DMS53 treated with DMSO at 0.1 percent for 48 hours (cell line): ENCODE measurements at regions not wholly inside any gene's neighbourhood (a gene's known extent, or its start where the extent isn't known, plus 50 kb on each side); places are given as distances from the start of the nearest gene placed in this dataset.
"Not testable (repeated sequence)": the region's sequence is repeated elsewhere in the genome, so short reads cannot be mapped to it uniquely, and the experiment has no call there.

Experiments
- DNase-seq: peaks from one replicate; lab custom pipeline; 2025; ENCODE audit not compliant: unreplicated experiment; lab: John Stamatoyannopoulos, UW

DNA sequence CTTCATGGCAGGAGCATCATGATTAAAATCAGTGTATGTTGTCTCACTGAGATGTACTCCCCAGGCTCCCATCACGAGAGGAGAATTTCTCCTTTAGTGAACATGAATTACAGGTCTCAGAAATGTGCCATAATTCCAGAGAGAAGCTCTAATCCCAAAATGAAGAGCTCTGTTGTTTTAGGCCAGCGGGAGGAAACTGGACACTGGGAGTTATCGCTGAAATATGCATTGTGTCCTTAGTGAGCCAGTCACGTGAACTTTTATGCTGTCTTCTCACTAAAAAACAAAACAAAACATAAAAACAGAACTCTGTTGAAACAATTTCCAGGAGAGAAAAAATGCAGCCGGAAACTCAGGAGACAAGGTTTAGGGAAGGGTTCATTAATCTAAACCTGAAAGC is 315.7 kb upstream of the NT5E start:
- DNase-seq, result no peak

DNA sequence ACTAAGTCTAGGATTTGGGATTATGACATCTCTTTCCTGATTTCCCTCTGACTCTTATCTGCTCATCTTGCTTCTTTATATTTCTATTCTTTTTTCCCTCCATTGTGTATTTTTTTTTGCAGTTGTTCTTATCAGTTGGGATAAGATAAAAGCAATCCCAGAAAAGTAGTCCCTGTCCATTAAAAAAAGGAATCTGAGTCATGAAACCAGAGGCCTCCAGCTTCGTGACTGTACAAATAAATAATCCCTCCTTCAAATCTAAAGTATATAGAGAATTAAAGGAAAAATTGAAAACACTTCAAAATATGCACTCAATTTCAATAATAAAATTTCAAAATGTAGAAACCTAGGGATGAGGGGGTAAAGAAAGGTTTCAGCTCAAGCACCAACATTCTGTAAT is 317.8 kb upstream of the NT5E start:
- DNase-seq, result no peak

DNA sequence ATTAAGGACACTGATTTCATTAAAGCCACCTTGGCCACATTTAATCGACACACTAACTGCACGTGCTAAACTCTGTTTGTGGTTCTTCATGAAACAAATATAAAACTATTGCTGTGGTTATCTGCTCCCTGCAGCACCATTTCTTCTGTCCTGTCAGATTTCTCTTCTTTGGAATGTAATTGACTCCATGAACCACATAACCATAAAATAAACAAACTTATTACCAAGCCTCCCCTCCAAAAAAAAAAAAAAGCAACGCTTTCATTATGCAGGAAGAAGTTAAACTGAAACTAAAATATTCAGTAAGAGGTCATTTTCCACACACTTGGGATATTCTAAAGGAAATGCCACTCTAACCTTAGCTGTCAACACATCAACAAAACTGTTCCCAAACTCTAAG is 319.1 kb upstream of the NT5E start:
- DNase-seq, result no peak

GRCh38 chr6:85129881-85130280 is 320.0 kb upstream of the NT5E start:
- no peak for DNase-seq

GRCh38 chr6:85128781-85129180 is 321.1 kb upstream of the NT5E start:
- DNase-seq, result no peak

DNA sequence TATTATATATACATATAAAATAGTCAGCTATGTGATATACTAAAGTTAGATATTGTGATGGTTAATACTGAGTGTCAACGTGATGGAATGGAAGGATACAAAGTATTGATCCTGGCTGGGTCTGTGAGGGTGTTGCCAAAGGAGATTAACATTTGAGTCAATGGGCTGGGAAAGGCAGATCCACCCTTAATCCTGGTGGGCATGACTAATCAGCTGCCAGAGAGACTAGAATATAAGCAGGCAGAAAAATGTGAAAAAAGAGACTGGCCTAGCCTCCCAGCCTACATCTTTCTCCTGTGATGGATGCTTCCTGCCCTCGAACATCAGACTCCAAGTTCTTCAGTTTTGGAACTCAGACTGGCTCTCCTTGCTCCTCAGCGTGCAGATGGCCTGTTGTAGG is 321.6 kb upstream of the NT5E start:
- not testable (repeated sequence) for DNase-seq

- DNase-seq, result no peak
Observed at GRCh38 chr6:85127696-85128243, 322.1 kb upstream of the NT5E start.

DNA sequence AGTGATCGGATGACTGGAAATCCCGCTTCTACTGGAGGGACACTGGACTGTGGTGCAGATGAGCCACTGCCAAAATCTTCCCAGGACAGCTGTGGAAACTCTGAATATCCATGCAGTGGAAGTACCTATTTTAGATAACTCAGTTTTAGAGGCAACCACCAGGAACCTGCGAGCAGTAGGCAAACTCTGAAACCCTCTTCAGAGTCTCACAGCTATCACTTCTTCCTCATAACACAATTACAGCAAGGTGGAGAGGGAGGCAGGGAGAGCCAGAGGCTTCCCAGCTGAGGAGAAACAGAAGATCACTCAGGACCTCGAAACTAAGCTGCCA is 322.8 kb upstream of the NT5E start:
- DNase-seq, result no peak

DNA sequence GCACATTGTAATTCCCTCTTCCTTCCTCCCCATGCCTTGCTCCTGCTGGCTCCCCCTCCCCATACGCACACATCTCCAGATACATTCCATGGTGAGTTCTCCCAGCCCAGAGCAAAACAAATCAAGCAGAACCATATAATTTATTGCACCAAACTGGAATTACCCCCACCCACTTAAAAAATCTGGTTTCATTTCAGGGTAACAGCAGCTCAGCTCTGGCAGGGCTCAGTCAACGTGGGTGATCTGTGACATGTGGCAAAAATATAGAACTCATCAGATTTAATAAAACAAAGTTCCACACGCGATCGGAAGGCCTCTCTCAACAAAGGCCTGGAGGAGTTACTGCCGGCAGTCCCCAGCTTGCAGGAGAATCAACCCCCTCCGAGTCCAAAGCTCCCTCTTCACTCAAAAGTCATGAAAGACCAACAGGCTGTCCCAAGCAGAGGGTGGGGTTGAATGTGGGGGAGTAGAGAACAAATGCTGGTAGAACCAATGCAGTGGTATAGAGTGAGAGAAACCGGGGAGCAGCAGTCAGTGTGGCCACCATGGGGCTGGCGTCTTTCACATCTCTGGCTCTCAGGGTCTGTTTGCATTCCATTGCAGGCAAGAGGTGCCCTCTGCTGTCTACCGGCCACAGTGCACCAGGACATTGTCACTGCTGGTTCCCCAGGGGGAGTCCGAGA is 323.3 kb upstream of the NT5E start:
- peak; percentile 25 for DNase-seq

DNA sequence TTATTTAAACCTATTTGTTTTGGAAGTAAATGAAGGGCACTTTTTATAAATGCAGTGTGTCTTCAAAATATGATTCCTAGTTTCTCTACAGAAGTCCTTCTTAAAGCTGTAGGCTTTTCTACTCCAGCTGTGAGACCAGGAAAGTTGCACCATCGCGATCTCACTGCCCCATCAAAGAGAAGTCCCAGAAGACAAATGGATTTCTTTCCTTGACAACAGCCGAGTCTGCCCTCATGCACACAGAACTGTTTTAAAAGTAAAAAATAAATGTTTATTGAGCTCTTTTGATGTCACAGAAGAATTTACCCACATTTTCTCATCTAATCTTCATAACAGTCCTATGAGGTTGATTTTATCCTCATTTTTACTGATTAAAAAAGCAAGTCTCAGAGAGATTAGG is 324.4 kb upstream of the NT5E start:
- no peak for DNase-seq

DNA sequence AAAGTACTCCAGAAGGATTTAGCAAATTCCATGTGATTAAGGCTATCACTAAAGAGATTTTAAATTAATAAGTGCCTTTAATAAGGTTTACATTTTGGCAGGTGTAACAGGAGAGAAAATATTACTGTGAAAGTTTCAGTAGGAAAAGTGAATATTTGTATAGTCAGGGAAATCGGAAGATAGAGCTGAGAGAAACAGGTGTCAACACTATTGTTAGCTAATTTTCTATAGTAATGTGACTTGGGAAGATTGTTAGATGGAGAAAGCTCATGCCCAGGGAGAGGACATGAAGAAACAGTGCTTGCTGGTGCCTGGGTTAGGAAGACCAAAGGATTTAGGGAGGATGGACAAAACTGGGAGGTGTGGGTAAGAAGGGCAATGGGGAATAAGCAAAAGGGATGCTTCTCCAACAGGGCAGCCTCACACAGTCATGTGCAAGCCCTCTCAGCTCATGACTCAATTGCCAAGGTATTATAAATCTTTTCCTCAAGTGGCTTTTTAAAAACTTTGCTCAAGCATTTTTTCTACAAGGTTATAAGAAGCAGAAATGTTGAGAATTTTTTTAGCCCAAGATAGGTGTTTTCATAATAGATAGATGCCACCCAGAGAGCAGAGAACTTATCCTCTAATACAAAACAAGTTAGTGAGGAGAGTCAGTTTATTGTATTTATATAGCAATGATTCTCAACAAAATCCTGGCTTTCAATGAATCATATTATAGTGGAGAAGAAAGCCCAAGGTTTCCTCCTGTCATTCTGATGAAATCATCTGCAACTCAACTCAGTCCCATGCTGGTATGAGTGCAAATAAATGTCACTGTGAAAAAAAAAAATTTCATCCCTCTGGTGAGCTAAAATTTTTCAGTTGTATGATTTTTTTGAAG is 325.2 kb upstream of the NT5E start:
- DNase-seq, result no peak

GRCh38 chr6:85121158-85121557 is 328.7 kb upstream of the NT5E start:
- DNase-seq, result no peak

DNA sequence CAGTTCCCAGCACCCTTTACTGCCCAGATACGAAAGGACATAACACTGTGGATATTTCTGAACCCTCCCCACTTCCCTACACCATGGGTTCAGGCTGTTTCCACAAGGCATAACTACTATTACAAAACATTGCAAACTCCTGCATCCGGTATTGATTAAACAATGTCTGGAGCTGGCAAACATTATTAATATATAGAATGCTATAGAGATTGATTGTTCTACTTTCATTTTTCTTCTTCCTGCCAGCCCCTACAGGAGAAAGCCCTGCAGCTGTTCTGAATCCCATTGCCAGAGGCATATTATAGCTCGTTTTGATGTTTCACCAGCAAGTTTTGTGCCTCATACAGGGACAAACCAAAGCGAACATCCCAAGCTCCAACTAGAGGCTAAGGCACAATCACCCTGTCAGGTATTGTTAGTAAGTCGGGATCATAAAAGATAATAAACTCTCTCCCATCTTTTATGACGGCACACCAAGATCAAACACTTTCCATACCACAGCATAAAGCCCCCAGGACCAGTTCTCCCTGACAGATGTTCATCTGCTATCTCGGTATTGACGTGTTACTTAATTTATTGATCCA is 331.1 kb upstream of the NT5E start:
- DNase-seq, result no peak

DNA sequence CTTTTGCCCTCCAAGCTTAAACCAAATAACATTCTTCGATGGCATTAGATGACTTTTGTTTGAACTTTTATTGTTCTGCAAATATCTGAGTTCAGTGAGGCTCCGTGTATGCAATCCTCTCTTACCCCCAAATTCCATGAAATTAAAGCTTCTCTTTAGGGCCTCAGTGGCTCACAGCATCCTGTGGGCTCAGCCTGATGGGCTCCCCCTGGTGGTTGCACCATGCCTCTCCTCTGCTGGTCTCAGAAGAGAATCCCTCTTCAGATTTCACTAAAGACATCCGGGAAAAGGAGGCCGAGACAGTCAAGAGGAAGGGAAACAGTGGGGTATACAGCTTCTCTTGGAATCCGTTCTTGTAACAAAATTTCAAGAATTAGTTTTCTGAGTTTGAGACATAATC is 331.6 kb upstream of the NT5E start:
- DNase-seq, result no peak

DNA sequence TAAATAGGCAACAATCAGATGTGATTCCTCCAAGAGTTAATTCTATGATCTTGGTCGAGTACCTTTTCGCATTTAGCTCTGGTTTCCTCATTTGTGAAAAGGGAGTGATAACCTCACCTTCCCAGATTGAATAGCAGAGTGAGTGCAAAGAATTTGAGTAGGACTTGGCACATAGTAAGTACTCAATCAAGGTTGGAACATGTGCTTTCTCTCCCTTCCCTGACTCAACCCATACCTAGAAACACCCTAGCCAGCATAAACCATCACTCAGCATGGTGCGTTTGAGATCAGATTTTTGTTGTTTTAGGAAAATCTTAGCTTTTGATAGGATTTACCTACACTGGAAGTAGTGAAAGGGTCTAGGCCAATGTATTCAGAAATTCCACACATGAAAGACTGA is 333.4 kb upstream of the NT5E start:
- no peak for DNase-seq

- DNase-seq, result no peak
Observed at GRCh38 chr6:85115876-85116275, 334.0 kb upstream of the NT5E start.

DNA sequence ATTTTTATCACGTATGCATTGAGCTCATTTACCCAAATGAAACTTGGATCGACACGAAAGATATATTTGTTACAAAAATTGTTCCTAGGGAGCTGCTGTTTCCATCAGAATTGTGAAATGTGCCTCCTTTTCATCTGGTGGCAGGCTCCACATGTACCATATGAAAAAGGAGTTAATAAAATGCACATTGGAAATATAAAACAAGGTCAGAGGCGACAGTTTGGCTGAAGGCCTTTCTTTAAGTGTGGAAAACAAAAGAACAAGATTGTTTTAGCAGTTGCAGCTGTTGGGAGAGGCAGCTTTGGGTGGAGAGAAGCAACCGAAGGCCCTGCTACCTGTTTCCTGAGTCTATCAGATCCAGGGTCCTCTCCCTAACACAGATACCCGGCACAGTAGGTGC is 334.5 kb upstream of the NT5E start:
- no peak for DNase-seq

- DNase-seq, result no peak
Observed at GRCh38 chr6:85114581-85114935, 335.3 kb upstream of the NT5E start.

- no peak for DNase-seq
Observed at GRCh38 chr6:85113934-85114580, 335.8 kb upstream of the NT5E start.

DNA sequence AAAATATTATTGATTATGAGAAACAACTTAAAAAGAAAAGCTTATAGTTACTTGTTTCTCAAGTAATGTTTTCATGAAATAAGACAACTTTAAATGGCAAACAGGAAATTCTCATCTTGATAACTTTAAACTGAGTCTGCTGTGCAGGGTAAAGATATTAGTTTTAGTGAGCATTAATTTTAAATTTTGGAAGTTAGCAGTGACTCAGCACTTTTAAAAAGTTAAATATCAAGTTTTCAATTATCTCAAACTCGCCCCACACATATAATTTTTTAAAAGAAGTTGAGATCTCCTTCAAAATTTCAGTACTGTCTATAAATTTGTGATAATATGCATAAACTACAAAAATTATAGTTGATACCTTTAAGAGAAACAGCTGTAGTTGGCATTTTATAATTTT is 337.3 kb upstream of the NT5E start:
- DNase-seq, result no peak

DNA sequence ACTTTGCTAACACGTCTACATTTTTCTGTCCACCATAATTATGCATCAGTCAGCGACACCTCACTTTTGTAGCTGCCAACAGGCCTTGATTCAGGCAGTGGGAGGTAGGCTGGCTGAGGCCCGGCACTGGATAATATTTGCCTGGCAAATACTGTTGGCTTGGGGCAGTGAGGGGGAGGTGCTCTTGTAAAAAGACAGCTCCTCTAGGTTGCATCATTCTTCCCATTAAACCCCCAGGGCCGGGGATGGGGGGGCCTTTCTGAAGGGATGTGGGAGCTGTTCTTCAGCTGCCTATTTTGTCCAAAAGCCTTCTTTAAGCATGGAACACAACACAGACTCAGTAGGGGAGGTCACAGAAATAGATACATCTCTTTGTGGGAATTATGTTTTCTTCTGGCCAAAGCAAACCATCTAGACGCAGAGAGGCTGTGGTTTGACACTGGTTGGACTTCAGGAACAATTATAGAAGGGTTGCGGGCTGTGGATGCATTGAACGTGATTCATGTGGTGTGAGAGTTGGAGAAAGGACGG is 338.3 kb upstream of the NT5E start:
- DNase-seq, result no peak
